ENCODE measurements at regions not wholly inside any gene's neighbourhood (a gene's known extent, or its start where the extent isn't known, plus 50 kb on each side); places are given as distances from the start of the nearest gene placed in this dataset.

GRCh38 chr9:1208157-1208556 is 158.0 kb downstream of the DMRT2 start:
- TF ChIP-seq CTCF (IDR thresholded peaks at IDR 0.05; ENCODE audit: poor library complexity) (no peak), EZH2 (IDR thresholded peaks at IDR 0.05; ENCODE audit: borderline replicate concordance) (no peak), EZH2phosphoT487 (IDR thresholded peaks at IDR 0.05; ENCODE audit: low read depth, severe bottlenecking, unreplicated experiment) (no peak)

All from hepatocyte (in vitro differentiated cells).